Hematopoietic multipotent progenitor cell treated with erythropoietin and hydrocortisone succinate and interleukin-3 and kit ligand, for 8 days (in vitro differentiated cells): ENCODE measurements at regions not wholly inside any gene's neighbourhood (a gene's known extent, or its start where the extent isn't known, plus 50 kb on each side); places are given as distances from the start of the nearest gene placed in this dataset.

Experiments
- DNase-seq: peaks from one replicate; pipeline ENCODE4 v3.0.0-alpha.2; 2015

- DNase-seq: no peak
Measured at GRCh38 chr7:124130-124949, 68.0 kb upstream of the FAM20C start.

GRCh38 chr7:125061-125475 lies 67.3 kb upstream of the FAM20C start:
- no peak for DNase-seq

- no peak for DNase-seq
Measured at GRCh38 chr7:125661-126060, 66.7 kb upstream of the FAM20C start.

GRCh38 chr7:126368-126767 lies 66.0 kb upstream of the FAM20C start:
- DNase-seq: no peak

- no peak for DNase-seq
Measured at GRCh38 chr7:127064-127598, 65.2 kb upstream of the FAM20C start.

- no peak for DNase-seq
Measured at GRCh38 chr7:128171-129080, 63.9 kb upstream of the FAM20C start.

GRCh38 chr7:129366-130221 lies 62.8 kb upstream of the FAM20C start:
- no peak for DNase-seq

- no peak for DNase-seq
Measured at GRCh38 chr7:130222-130572, 62.2 kb upstream of the FAM20C start.

GRCh38 chr7:130875-131780 lies 61.2 kb upstream of the FAM20C start:
- no peak for DNase-seq

- no peak for DNase-seq
Measured at GRCh38 chr7:131781-132482, 60.4 kb upstream of the FAM20C start.

- no peak for DNase-seq
Measured at GRCh38 chr7:132899-133298, 59.5 kb upstream of the FAM20C start.

- DNase-seq: no peak
Measured at GRCh38 chr7:133470-133869, 58.9 kb upstream of the FAM20C start.

GRCh38 chr7:134029-134428 lies 58.3 kb upstream of the FAM20C start:
- DNase-seq: no peak

GRCh38 chr7:134561-135256 lies 57.7 kb upstream of the FAM20C start:
- DNase-seq: no peak

- no peak for DNase-seq
Measured at GRCh38 chr7:135257-135653, 57.1 kb upstream of the FAM20C start.

- DNase-seq: no peak
Measured at GRCh38 chr7:135731-136645, 56.4 kb upstream of the FAM20C start.

- no peak for DNase-seq
Measured at GRCh38 chr7:137094-137891, 55.1 kb upstream of the FAM20C start.

GRCh38 chr7:139131-139530 lies 53.2 kb upstream of the FAM20C start:
- no peak for DNase-seq
